ENCODE measurements at regions not wholly inside any gene's neighbourhood (a gene's known extent, or its start where the extent isn't known, plus 50 kb on each side); places are given as distances from the start of the nearest gene placed in this dataset.

DNA sequence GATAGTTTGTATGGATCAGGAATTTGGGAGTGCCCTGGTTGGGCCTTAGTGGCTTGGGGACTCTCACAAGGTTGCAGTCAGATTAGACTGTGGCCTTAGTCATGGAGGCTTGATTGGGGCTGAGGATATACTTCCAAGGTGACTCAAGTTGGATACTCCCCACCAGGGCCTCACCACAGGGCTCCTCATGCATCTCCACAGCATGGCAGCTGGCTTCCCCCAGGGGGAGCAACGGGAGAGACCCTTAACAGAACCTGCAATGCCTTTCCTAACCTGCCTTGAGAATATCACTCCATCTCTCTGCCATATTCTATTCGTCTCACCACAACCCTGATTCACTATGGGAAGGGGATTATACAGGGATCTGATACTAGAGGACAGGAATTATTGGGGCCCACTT lies 161.9 kb downstream of the RELL1 start:
- TF ChIP-seq, protein P1, sequence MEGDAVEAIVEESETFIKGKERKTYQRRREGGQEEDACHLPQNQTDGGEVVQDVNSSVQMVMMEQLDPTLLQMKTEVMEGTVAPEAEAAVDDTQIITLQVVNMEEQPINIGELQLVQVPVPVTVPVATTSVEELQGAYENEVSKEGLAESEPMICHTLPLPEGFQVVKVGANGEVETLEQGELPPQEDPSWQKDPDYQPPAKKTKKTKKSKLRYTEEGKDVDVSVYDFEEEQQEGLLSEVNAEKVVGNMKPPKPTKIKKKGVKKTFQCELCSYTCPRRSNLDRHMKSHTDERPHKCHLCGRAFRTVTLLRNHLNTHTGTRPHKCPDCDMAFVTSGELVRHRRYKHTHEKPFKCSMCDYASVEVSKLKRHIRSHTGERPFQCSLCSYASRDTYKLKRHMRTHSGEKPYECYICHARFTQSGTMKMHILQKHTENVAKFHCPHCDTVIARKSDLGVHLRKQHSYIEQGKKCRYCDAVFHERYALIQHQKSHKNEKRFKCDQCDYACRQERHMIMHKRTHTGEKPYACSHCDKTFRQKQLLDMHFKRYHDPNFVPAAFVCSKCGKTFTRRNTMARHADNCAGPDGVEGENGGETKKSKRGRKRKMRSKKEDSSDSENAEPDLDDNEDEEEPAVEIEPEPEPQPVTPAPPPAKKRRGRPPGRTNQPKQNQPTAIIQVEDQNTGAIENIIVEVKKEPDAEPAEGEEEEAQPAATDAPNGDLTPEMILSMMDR (conservative IDR thresholded peaks at IDR 0.05; ENCODE audit: low read depth, low read length) = no peak
- no peak for TF ChIP-seq EZH2 (IDR thresholded peaks at IDR 0.05; ENCODE audit: low read length, unreplicated experiment)
